ENCODE measurements at regions not wholly inside any gene's neighbourhood (a gene's known extent, or its start where the extent isn't known, plus 50 kb on each side); places are given as distances from the start of the nearest gene placed in this dataset.

GRCh38 chr17:27951872-27952271, 58.7 kb upstream of the LYRM9 start:
- no peak for TF ChIP-seq SPI1 (IDR thresholded peaks at IDR 0.05; ENCODE audit: low read depth, low read length)
- no peak for TF ChIP-seq TAF1 (IDR thresholded peaks at IDR 0.05; ENCODE audit: low read depth, low read length)
- TF ChIP-seq POLR2AphosphoS5 (IDR thresholded peaks at IDR 0.05; ENCODE audit: low read depth, low read length): no peak
